Progenitor cell of endocrine pancreas (in vitro differentiated cells): ENCODE measurements at regions not wholly inside any gene's neighbourhood (a gene's known extent, or its start where the extent isn't known, plus 50 kb on each side); places are given as distances from the start of the nearest gene placed in this dataset.

ENCODE experiments used
- DNase-seq: peaks from one replicate; pipeline ENCODE4 v3.0.0; 2021; ENCODE audit warnings: low spot score; ENCODE audit not compliant: unreplicated experiment
- H3K27ac Mint-ChIP-seq: 2 replicates; pipeline ENCODE4 v1.8.0; 2021; ENCODE audit warnings: mild to moderate bottlenecking, moderate library complexity, mixed read lengths
- H3K27me3 Mint-ChIP-seq: 2 replicates; pipeline ENCODE4 v1.8.0; 2021; ENCODE audit warnings: mixed read lengths
- H3K36me3 Mint-ChIP-seq: 2 replicates; pipeline ENCODE4 v1.8.0; 2022; ENCODE audit warnings: mixed read lengths; ENCODE audit not compliant: insufficient read depth
- H3K4me1 Mint-ChIP-seq: 2 replicates; pipeline ENCODE4 v1.8.0; 2021; ENCODE audit warnings: low read depth, mixed read lengths
- H3K4me3 Mint-ChIP-seq: 2 replicates; pipeline ENCODE4 v1.8.0; 2021; ENCODE audit warnings: low read depth, mild to moderate bottlenecking, moderate library complexity, mixed read lengths
- H3K9me3 Mint-ChIP-seq: 2 replicates; pipeline ENCODE4 v1.8.0; 2021; ENCODE audit warnings: low read depth, mixed read lengths
- CTCF ChIP-seq: fragments of 200-600 bp; sonication (generic); IDR thresholded peaks from one replicate; pipeline ENCODE4 v1.5.0; 2021; ENCODE audit warnings: antibody characterized with exemption, mild to moderate bottlenecking; ENCODE audit not compliant: unreplicated experiment

GRCh38 chr5:82820188-82820587 is 257.0 kb downstream of the TMEM167A start:
- Mint-ChIP-seq H3K9me3 (peaks cover 3% of the 10 kb centered on the region), H3K27me3 (no peaks in the 10 kb centered on the region), H3K4me1 (peaks cover 12% of the 10 kb centered on the region), H3K4me3 (no peak overlapping the region), H3K36me3 (no peaks in the 10 kb centered on the region), H3K27ac (no peak overlapping the region)
- no peak for DNase-seq
- no peak for TF ChIP-seq CTCF

GRCh38 chr5:82817897-82818676 is 259.1 kb downstream of the TMEM167A start:
- Mint-ChIP-seq H3K27me3 (no peaks in the 10 kb centered on the region), H3K9me3 (peaks cover 3% of the 10 kb centered on the region), H3K27ac (no peak overlapping the region), H3K4me3 (no peak overlapping the region), H3K4me1 (peaks cover 12% of the 10 kb centered on the region), H3K36me3 (no peaks in the 10 kb centered on the region)
- DNase-seq, result no peak
- no peak for TF ChIP-seq CTCF

DNA sequence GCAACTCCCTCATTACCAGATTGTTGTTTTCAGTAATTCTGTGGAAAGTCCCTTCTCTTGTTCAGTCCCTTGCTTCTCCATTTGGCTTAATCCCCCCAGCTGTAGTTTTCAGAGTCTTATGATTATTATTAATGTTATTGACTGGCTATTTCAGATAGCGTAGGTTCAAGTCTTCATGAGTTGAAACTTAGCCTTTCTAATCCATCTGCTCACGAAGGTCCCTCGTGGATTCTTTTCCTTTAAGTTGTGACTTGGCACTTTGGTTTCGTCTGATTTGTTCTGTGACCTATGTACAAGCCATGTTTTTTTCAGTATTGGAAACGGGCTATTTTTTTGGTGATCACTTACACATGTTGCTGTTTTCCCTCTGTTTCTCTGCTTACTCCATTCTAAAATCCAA is 260.3 kb downstream of the TMEM167A start:
- Mint-ChIP-seq H3K36me3 (no peaks in the 10 kb centered on the region), H3K27me3 (no peaks in the 10 kb centered on the region), H3K4me3 (no peak overlapping the region), H3K9me3 (no peaks in the 10 kb centered on the region), H3K27ac (no peak overlapping the region), H3K4me1 (peaks cover 7% of the 10 kb centered on the region)
- no peak for TF ChIP-seq CTCF
- no peak for DNase-seq

GRCh38 chr5:82815871-82816270 is 261.3 kb downstream of the TMEM167A start:
- peaks cover 2% of the 10 kb centered on the region for H3K9me3 Mint-ChIP-seq

GRCh38 chr5:82813861-82814260 is 263.3 kb downstream of the TMEM167A start:
- no peak for TF ChIP-seq CTCF
- H3K4me1 Mint-ChIP-seq, result peaks cover 1% of the 10 kb centered on the region
- no peak for DNase-seq
- no peak overlapping the region for H3K27ac Mint-ChIP-seq
- no peak overlapping the region for H3K4me3 Mint-ChIP-seq
- no peaks in the 10 kb centered on the region for H3K27me3 Mint-ChIP-seq
- no peaks in the 10 kb centered on the region for H3K36me3 Mint-ChIP-seq
- H3K9me3 Mint-ChIP-seq, result peaks cover 2% of the 10 kb centered on the region

More at GRCh38 chr5:82815871-82816270, 261.3 kb downstream of the TMEM167A start:
- H3K36me3 Mint-ChIP-seq, result no peaks in the 10 kb centered on the region
- TF ChIP-seq CTCF, result no peak
- DNase-seq, result no peak
- no peak overlapping the region for H3K4me3 Mint-ChIP-seq
- H3K27ac Mint-ChIP-seq, result no peak overlapping the region
- peaks cover 1% of the 10 kb centered on the region for H3K4me1 Mint-ChIP-seq
- no peaks in the 10 kb centered on the region for H3K27me3 Mint-ChIP-seq
